HAP-1 (cell line): ENCODE measurements at regions not wholly inside any gene's neighbourhood (a gene's known extent, or its start where the extent isn't known, plus 50 kb on each side); places are given as distances from the start of the nearest gene placed in this dataset.
"Not testable (repeated sequence)": the region's sequence is repeated elsewhere in the genome, so short reads cannot be mapped to it uniquely, and the experiment has no call there.

Source experiments
- DNase-seq, 2 experiments: peaks; one replicate each; pipeline ENCODE4 v3.0.0-alpha.2; 2016 to 2020; ENCODE audit warnings: low spot score in 2 of 2
- H3K27me3 ChIP-seq: fragments of 250-450 bp; sonication (Bioruptor Pico); 2 replicates; pipeline ENCODE4 v1.5.1; 2020; ENCODE audit warnings: low read depth, mild to moderate bottlenecking, moderate library complexity
- H3K36me3 ChIP-seq: fragments of 250-450 bp; sonication (Bioruptor Pico); replicated peaks from 2 replicates; pipeline ENCODE4 v1.5.1; 2020; ENCODE audit warnings: mild to moderate bottlenecking
- H3K4me1 ChIP-seq: fragments of 250-450 bp; sonication (Bioruptor Pico); 2 replicates; pipeline ENCODE4 v1.5.1; 2020; ENCODE audit warnings: mild to moderate bottlenecking
- H3K4me3 ChIP-seq: fragments of 250-450 bp; sonication (Bioruptor Pico); 2 replicates; pipeline ENCODE4 v1.5.1; 2020; ENCODE audit warnings: mild to moderate bottlenecking, moderate library complexity
- H3K9me3 ChIP-seq: fragments of 250-450 bp; sonication (Bioruptor Pico); 2 replicates; pipeline ENCODE4 v1.5.1; 2020; ENCODE audit warnings: mild to moderate bottlenecking, moderate library complexity
- in situ Hi-C: fragments of 300-500 bp; cut with MboI; formaldehyde crosslinking; loops from 3 replicates; pipeline ENCODE4 v1.14.3; 2020; ENCODE audit warnings: low sequenced_read_pairs, inconsistent platforms, mixed read lengths

- in situ Hi-C loops, H3K4me1 ChIP-seq: not testable (repeated sequence)
These were observed 79.2 kb downstream of the PXDC1 start for GRCh38 chr6:3672339-3672738.

GRCh38 chr6:3671382-3671781, 80.1 kb downstream of the PXDC1 start:
- peaks cover 2% of the 10 kb centered on the region; the same call in 1 of the 2 replicates for H3K9me3 ChIP-seq
- H3K4me1 ChIP-seq = peaks cover 6% of the 10 kb centered on the region; the same call in 1 of the 2 replicates
- H3K4me3 ChIP-seq = no peak overlapping the region
- in situ Hi-C loops = no loop called here
- H3K27me3 ChIP-seq = no peaks in the 10 kb centered on the region
- H3K36me3 ChIP-seq = no peaks in the 10 kb centered on the region
- DNase-seq = no peak

More at GRCh38 chr6:3672339-3672738, 79.2 kb downstream of the PXDC1 start:
- not testable (repeated sequence) for DNase-seq, H3K4me3 ChIP-seq, H3K27me3 ChIP-seq, H3K9me3 ChIP-seq, H3K36me3 ChIP-seq

DNA sequence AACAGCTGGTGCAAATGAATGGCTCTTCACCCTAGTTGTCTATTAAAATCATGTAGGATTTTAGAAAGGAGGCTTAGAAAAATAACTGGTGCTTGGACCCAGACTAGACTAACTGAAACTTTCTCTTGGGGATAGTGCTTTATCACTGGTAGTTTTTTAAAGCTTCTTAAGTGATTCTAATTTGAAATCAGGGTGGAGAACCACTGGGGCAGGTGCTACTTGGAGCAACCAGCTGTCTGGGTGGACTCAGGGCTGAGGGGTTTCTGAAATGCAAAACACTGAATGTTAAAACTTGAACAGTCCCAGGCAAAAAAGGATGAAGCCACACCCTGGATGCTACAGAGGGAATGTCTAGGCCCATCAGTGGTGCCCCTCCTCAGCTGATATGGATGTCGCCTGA, 81.2 kb downstream of the PXDC1 start:
- H3K4me3 ChIP-seq = no peak overlapping the region
- no peaks in the 10 kb centered on the region for H3K36me3 ChIP-seq
- H3K9me3 ChIP-seq = peaks cover 2% of the 10 kb centered on the region; the same call in 1 of the 2 replicates
- in situ Hi-C loops = no loop called here
- H3K27me3 ChIP-seq = no peaks in the 10 kb centered on the region
- no peak for DNase-seq
- H3K4me1 ChIP-seq = peaks cover 6% of the 10 kb centered on the region; the same call in 1 of the 2 replicates

DNA sequence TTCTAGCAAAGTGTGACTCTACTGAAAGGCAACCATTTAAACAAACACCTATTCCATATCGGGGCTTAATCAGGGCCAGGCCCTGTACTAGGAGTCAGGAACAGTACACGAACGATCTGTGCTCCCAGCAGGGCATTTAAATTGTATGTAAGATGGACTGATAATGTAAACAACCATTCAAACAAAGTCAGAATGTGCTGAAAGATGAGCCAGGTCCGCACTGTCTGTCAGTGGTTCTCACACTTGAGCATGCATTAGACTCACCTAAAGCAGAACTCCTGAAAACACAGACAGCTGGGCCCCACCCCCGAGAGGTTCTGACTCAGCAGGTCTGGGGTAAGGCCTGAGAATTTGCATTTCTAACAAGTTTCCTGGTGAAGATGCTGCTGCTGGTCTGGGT, 81.6 kb downstream of the PXDC1 start:
- Histone ChIP-seq H3K27me3 (no peaks in the 10 kb centered on the region), H3K4me3 (no peak overlapping the region), H3K9me3 (peaks cover 2% of the 10 kb centered on the region; the same call in 1 of the 2 replicates), H3K36me3 (no peaks in the 10 kb centered on the region), H3K4me1 (peaks cover 6% of the 10 kb centered on the region; the same call in 1 of the 2 replicates)
- in situ Hi-C loops = no loop called here
- DNase-seq = no peak

GRCh38 chr6:3665608-3666007, 85.9 kb downstream of the PXDC1 start:
- Histone ChIP-seq H3K27me3 (no peaks in the 10 kb centered on the region), H3K4me1 (peaks cover 6% of the 10 kb centered on the region; the same call in 1 of the 2 replicates), H3K4me3 (no peak overlapping the region), H3K36me3 (no peaks in the 10 kb centered on the region), H3K9me3 (peaks cover 2% of the 10 kb centered on the region; the same call in 1 of the 2 replicates)
- in situ Hi-C loops = no loop called here
- DNase-seq = no peak

- in situ Hi-C loops = no loop called here
- no peak overlapping the region for H3K4me3 ChIP-seq
- no peak for DNase-seq
- H3K36me3 ChIP-seq = no peaks in the 10 kb centered on the region
- H3K27me3 ChIP-seq = no peaks in the 10 kb centered on the region
- peaks cover 6% of the 10 kb centered on the region; the same call in 1 of the 2 replicates for H3K4me1 ChIP-seq
- H3K9me3 ChIP-seq = peaks cover 2% of the 10 kb centered on the region; the same call in 1 of the 2 replicates
These were observed 86.9 kb downstream of the PXDC1 start for GRCh38 chr6:3664625-3665041.

- in situ Hi-C loops = no loop called here
- Histone ChIP-seq H3K27me3 (no peaks in the 10 kb centered on the region), H3K4me1 (peaks cover 6% of the 10 kb centered on the region; the same call in 1 of the 2 replicates), H3K36me3 (no peaks in the 10 kb centered on the region), H3K4me3 (no peak overlapping the region), H3K9me3 (no peaks in the 10 kb centered on the region; the same call in 1 of the 2 replicates)
- DNase-seq = no peak
These were observed 87.7 kb downstream of the PXDC1 start for GRCh38 chr6:3663811-3664210.

DNA sequence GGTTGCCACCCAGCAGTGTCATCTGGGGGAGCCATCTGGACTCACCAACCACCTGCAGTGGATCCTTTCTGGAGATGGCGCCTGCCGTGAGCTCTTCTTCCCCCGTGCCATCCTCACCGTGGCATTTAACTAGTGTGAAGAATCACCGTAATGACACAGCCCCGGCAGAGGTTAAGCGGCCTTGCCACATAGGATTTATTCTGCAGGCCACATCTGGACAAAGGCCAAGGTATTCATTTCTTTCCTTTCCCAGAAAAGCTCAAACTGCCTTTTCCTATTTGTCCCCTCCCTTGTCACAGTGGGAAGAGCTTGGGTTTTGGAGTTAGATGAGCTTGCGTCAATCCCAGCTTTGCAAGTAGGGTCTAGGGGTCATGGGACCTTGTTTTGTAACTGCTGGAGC, 88.4 kb downstream of the PXDC1 start:
- H3K36me3 ChIP-seq = no peaks in the 10 kb centered on the region
- in situ Hi-C loops = no loop called here
- no peaks in the 10 kb centered on the region for H3K27me3 ChIP-seq
- H3K9me3 ChIP-seq = no peaks in the 10 kb centered on the region; the same call in 1 of the 2 replicates
- H3K4me1 ChIP-seq = peaks cover 4% of the 10 kb centered on the region; the same call in 1 of the 2 replicates
- no peak overlapping the region for H3K4me3 ChIP-seq
- no peak for DNase-seq

GRCh38 chr6:3661390-3661789, 90.1 kb downstream of the PXDC1 start:
- Histone ChIP-seq H3K9me3 (no peaks in the 10 kb centered on the region; the same call in 1 of the 2 replicates), H3K4me3 (no peak overlapping the region), H3K27me3 (no peaks in the 10 kb centered on the region), H3K36me3 (no peaks in the 10 kb centered on the region), H3K4me1 (no peaks in the 10 kb centered on the region)
- in situ Hi-C loops = no loop called here
- DNase-seq = no peak

- Histone ChIP-seq H3K4me3 (no peak overlapping the region), H3K9me3 (no peaks in the 10 kb centered on the region), H3K36me3 (no peaks in the 10 kb centered on the region), H3K4me1 (no peaks in the 10 kb centered on the region), H3K27me3 (no peaks in the 10 kb centered on the region)
- no peak for DNase-seq
- in situ Hi-C loops = no loop called here
These were observed 91.0 kb downstream of the PXDC1 start for GRCh38 chr6:3660473-3660872.

DNA sequence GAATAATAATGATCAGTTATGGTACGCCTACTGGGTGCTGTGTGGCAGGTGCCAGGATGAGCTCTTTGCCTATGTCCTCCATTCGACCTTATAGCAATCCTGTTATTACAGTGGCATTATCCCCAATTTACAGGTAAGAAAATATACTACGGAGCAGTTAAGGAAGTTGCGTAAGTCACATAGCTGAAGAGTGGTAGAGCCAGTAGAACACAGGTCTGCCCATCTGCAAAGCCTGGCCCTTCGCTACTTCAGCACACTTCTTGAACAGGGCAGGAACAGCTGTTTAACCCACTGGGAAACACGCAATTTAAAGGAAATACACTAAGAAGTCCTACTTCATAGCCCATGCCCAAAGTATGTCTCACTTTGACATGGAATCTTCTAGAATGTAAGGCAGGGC, 91.8 kb downstream of the PXDC1 start:
- no peaks in the 10 kb centered on the region for H3K9me3 ChIP-seq
- no peak for DNase-seq
- no peak overlapping the region for H3K4me3 ChIP-seq
- no peaks in the 10 kb centered on the region for H3K4me1 ChIP-seq
- in situ Hi-C loops = no loop called here
- no peaks in the 10 kb centered on the region for H3K36me3 ChIP-seq
- no peaks in the 10 kb centered on the region for H3K27me3 ChIP-seq

- Histone ChIP-seq H3K4me1 (no peaks in the 10 kb centered on the region), H3K4me3 (no peak overlapping the region), H3K27me3 (no peaks in the 10 kb centered on the region), H3K9me3 (no peaks in the 10 kb centered on the region), H3K36me3 (no peaks in the 10 kb centered on the region)
- in situ Hi-C loops = no loop called here
- DNase-seq = no peak
These were observed 95.4 kb downstream of the PXDC1 start for GRCh38 chr6:3656076-3656475.

GRCh38 chr6:3654898-3655297, 96.6 kb downstream of the PXDC1 start:
- no peaks in the 10 kb centered on the region for H3K4me1 ChIP-seq
- no peak for DNase-seq
- H3K4me3 ChIP-seq = no peak overlapping the region
- H3K27me3 ChIP-seq = no peaks in the 10 kb centered on the region
- H3K36me3 ChIP-seq = no peaks in the 10 kb centered on the region
- H3K9me3 ChIP-seq = no peaks in the 10 kb centered on the region
- in situ Hi-C loops = no loop called here

DNA sequence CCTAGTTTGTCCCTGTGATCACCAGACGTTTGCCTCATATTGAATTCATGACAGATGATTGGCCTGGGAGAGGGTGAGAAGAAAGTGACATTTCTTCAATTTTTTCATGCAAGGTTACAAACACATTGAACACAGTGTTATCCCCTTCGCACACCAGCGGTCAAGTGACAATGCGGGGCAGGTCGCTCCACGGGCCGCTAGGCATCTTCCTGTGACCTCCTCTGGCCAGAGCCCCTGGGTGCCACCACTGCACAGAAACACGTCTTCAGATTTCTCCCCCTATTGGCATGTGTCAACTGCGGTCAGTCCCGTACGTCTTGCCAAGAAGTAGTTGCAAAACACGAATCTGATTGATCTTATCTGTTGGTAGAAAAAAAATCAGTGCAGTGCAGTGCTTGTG, 97.1 kb downstream of the PXDC1 start:
- no peaks in the 10 kb centered on the region for H3K27me3 ChIP-seq
- no peaks in the 10 kb centered on the region for H3K36me3 ChIP-seq
- no peak overlapping the region for H3K4me3 ChIP-seq
- no peaks in the 10 kb centered on the region for H3K4me1 ChIP-seq
- in situ Hi-C loops = no loop called here
- no peaks in the 10 kb centered on the region for H3K9me3 ChIP-seq
- DNase-seq = no peak

- in situ Hi-C loops = no loop called here
- no peak for DNase-seq
- Histone ChIP-seq H3K27me3 (no peaks in the 10 kb centered on the region), H3K36me3 (no peaks in the 10 kb centered on the region), H3K9me3 (no peaks in the 10 kb centered on the region), H3K4me1 (no peaks in the 10 kb centered on the region), H3K4me3 (no peak overlapping the region)
These were observed 97.9 kb downstream of the PXDC1 start for GRCh38 chr6:3653528-3654070.
